OCI-LY3 (cell line): ENCODE measurements at regions not wholly inside any gene's neighbourhood (a gene's known extent, or its start where the extent isn't known, plus 50 kb on each side); places are given as distances from the start of the nearest gene placed in this dataset.

Experiments
- H2AFZ ChIP-seq: fragments of 200-600, 300-600 bp; shearing (Covaris generic); 2 replicates; pipeline ENCODE4 v1.6.0; 2014; ENCODE audit warnings: antibody characterized with exemption, low read depth, low read length
- H3K27ac ChIP-seq: fragments of 200-600, 300-600 bp; sonication (generic); 2 replicates; pipeline ENCODE4 v1.5.1; 2014; ENCODE audit warnings: mild to moderate bottlenecking, low read length, moderate library complexity, mixed read lengths
- H3K27me3 ChIP-seq: fragments of 200-600, 300-600 bp; sonication (generic); 2 replicates; pipeline ENCODE4 v1.6.1; 2014; ENCODE audit warnings: low read depth, low read length, mixed read lengths
- H3K36me3 ChIP-seq: fragments of 200-600, 300-600 bp; sonication (generic); replicated peaks from 2 replicates; pipeline ENCODE3; 2014; ENCODE audit warnings: low read depth, low read length, mixed read lengths
- H3K4me1 ChIP-seq: fragments of 300-600, 200-600 bp; sonication (generic); 2 replicates; pipeline ENCODE4 v1.6.1; 2014; ENCODE audit warnings: low read length, mixed read lengths
- H3K4me2 ChIP-seq: fragments of 200-600, 300-600 bp; sonication (generic); 2 replicates; pipeline ENCODE4 v1.6.1; 2014; ENCODE audit warnings: low read length, mixed read lengths
- H3K4me3 ChIP-seq: fragments of 300-600, 200-600 bp; sonication (generic); 2 replicates; pipeline ENCODE4 v1.5.1; 2014; ENCODE audit warnings: antibody characterized with exemption, mild to moderate bottlenecking, low read length, moderate library complexity
- H3K79me2 ChIP-seq: fragments of 300-600, 200-600 bp; shearing (Covaris generic); 2 replicates; pipeline ENCODE4 v1.6.1; 2014; ENCODE audit warnings: mild to moderate bottlenecking, low read length, mixed read lengths
- H3K9ac ChIP-seq: fragments of 300-600, 200-600 bp; shearing (Covaris generic); 2 replicates; pipeline ENCODE4 v1.6.0; 2014; ENCODE audit warnings: mild to moderate bottlenecking, low read length, moderate library complexity
- H3K9me3 ChIP-seq: fragments of 200-600, 300-600 bp; shearing (Covaris generic); 2 replicates; pipeline ENCODE4 v1.6.1; 2014; ENCODE audit warnings: low read length, mixed read lengths; ENCODE audit not compliant: insufficient read depth
- H4K20me1 ChIP-seq: fragments of 200-600, 300-600 bp; sonication (generic); 2 replicates; pipeline ENCODE4 v1.6.1; 2016; ENCODE audit warnings: low read length, mixed read lengths; ENCODE audit not compliant: insufficient read depth
- EZH2phosphoT487 ChIP-seq: fragments of 200-600 bp; shearing (Covaris generic); IDR thresholded peaks from 2 replicates; pipeline ENCODE4 v1.6.1; 2018; ENCODE audit warnings: antibody characterized with exemption, mixed run types, low read depth
- TF ChIP-seq, protein P1 (sequence below): fragments of 200-600, 300-600 bp; sonication (generic); IDR thresholded peaks from 2 replicates; pipeline ENCODE4 v1.5.1; 2014; ENCODE audit warnings: antibody characterized with exemption, low read length, low read depth

DNA sequence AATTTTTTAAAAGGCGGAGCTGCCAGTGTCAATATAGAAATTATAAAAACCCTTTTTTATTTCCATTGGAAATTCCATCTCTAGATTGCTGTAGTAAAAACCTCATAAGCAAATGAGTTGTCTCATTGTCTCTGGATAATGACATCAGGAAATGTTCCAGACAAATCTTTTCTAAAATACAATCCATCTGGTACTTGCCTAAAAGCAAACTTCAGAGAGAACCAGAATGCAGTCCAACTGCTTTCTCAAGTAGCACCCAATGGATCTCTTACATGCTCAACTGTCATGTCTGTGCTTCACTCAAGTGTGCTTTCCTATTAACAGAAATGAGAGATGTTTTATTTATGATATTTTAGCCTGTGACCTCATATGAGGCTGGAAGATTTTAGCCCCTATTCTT is 399.6 kb upstream of the NDST3 start:
- H3K27me3 ChIP-seq, result no peaks in the 10 kb centered on the region
- no peak for TF ChIP-seq EZH2phosphoT487
- TF ChIP-seq, protein P1, sequence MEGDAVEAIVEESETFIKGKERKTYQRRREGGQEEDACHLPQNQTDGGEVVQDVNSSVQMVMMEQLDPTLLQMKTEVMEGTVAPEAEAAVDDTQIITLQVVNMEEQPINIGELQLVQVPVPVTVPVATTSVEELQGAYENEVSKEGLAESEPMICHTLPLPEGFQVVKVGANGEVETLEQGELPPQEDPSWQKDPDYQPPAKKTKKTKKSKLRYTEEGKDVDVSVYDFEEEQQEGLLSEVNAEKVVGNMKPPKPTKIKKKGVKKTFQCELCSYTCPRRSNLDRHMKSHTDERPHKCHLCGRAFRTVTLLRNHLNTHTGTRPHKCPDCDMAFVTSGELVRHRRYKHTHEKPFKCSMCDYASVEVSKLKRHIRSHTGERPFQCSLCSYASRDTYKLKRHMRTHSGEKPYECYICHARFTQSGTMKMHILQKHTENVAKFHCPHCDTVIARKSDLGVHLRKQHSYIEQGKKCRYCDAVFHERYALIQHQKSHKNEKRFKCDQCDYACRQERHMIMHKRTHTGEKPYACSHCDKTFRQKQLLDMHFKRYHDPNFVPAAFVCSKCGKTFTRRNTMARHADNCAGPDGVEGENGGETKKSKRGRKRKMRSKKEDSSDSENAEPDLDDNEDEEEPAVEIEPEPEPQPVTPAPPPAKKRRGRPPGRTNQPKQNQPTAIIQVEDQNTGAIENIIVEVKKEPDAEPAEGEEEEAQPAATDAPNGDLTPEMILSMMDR, result no peak

DNA sequence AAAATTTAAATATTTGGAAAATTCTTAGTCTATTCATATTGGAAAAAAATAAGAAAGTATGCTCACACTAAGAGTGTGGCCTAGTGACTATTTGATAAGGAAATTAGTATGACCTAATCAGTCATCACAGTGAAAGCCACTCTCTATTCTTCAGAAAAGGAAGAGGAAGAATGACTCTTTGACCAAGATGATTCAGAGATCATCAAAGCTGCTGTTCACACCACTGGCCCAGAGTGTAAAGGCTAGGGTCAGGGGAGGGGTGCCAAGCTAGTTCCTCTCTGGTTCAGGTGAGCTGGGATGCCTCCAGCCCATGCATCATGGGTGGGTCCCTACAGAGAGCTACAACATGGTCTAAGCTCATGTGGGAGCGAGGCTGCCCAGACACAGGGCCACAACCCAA is 396.9 kb upstream of the NDST3 start:
- H2AFZ ChIP-seq, result no peak overlapping the region

More for the DNA sequence above, 399.6 kb upstream of the NDST3 start:
- H3K36me3 ChIP-seq, result no peaks in the 10 kb centered on the region
- H3K79me2 ChIP-seq, result no peaks in the 10 kb centered on the region
- H4K20me1 ChIP-seq, result no peaks in the 10 kb centered on the region
- no peaks in the 10 kb centered on the region for H3K4me1 ChIP-seq
- no peak overlapping the region for H3K4me3 ChIP-seq
- H2AFZ ChIP-seq, result no peak overlapping the region
- no peak overlapping the region for H3K9ac ChIP-seq
- H3K4me2 ChIP-seq, result no peak overlapping the region
- H3K27ac ChIP-seq, result no peak overlapping the region
- no peaks in the 10 kb centered on the region for H3K9me3 ChIP-seq

DNA sequence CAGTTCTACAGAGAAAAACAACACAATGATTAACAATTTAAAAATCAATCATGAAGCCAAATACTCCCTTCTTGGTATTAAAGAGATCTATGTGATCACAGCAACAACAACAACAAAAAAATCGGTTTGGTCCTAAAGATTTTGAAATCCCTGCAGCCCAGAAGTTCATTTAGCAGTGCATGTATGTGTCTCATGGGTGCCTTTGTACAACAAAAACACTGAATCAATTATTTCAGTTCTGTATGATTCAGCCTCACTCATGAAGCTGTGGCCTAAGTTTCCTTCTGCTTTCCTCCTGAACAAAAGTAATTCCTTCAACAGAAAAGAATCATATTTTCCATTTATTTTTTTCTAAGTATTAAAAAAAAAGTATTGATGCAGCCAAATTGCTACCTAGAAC is 393.4 kb upstream of the NDST3 start:
- TF ChIP-seq, protein P1, result no peak
- no peak for TF ChIP-seq EZH2phosphoT487
- H4K20me1 ChIP-seq, result no peaks in the 10 kb centered on the region
- H3K36me3 ChIP-seq, result no peaks in the 10 kb centered on the region
- H3K9ac ChIP-seq, result no peak overlapping the region
- no peak overlapping the region for H3K4me2 ChIP-seq
- no peaks in the 10 kb centered on the region for H3K27me3 ChIP-seq
- no peaks in the 10 kb centered on the region for H3K9me3 ChIP-seq
- H3K79me2 ChIP-seq, result no peaks in the 10 kb centered on the region
- no peak overlapping the region for H3K27ac ChIP-seq
- no peaks in the 10 kb centered on the region for H3K4me1 ChIP-seq
- no peak overlapping the region for H2AFZ ChIP-seq
- no peak overlapping the region for H3K4me3 ChIP-seq

More for the DNA sequence above, 396.9 kb upstream of the NDST3 start:
- H3K9ac ChIP-seq, result no peak overlapping the region
- no peak overlapping the region for H3K4me2 ChIP-seq
- no peaks in the 10 kb centered on the region for H3K4me1 ChIP-seq
- no peak for TF ChIP-seq EZH2phosphoT487
- TF ChIP-seq, protein P1, result no peak
- no peak overlapping the region for H3K27ac ChIP-seq
- no peaks in the 10 kb centered on the region for H3K36me3 ChIP-seq
- no peaks in the 10 kb centered on the region for H4K20me1 ChIP-seq
- no peaks in the 10 kb centered on the region for H3K27me3 ChIP-seq
- H3K4me3 ChIP-seq, result no peak overlapping the region
- no peaks in the 10 kb centered on the region for H3K79me2 ChIP-seq
- H3K9me3 ChIP-seq, result no peaks in the 10 kb centered on the region

DNA sequence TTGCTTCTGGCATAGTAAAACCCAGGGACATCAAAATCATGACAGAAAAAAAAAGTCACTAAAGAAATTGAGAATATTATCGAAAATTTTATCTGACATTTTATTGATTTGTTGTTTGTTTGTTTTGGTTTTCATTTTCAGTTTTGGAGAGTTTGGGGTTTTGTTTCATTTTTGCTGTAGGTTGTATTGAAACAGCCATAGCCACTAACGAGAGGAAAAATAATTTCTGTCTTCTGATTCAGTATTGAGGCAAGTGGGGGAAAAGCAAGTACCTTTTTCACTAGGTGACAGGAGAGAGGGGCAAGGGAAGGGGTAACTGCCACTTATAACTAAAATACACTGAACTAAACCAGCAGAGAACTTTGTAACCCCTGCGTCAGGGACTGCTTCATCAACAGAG is 392.8 kb upstream of the NDST3 start:
- Histone ChIP-seq H3K9me3 (no peaks in the 10 kb centered on the region), H4K20me1 (no peaks in the 10 kb centered on the region), H3K4me1 (no peaks in the 10 kb centered on the region), H3K27ac (no peak overlapping the region), H3K79me2 (no peaks in the 10 kb centered on the region), H3K9ac (no peak overlapping the region), H3K4me2 (no peak overlapping the region), H3K36me3 (no peaks in the 10 kb centered on the region), H2AFZ (peak overlapping the region; percentile 45; the same call in 1 of the 2 replicates), H3K4me3 (no peak overlapping the region), H3K27me3 (no peaks in the 10 kb centered on the region)
- TF ChIP-seq, protein P1, result no peak
- no peak for TF ChIP-seq EZH2phosphoT487
